Upper lobe of left lung (tissue), 6 donors: ENCODE measurements at regions not wholly inside any gene's neighbourhood (a gene's known extent, or its start where the extent isn't known, plus 50 kb on each side); places are given as distances from the start of the nearest gene placed in this dataset.

Experiments
- ATAC-seq, 2 donors: fragments of 200-7000 bp; cut with Tn5 transposase; one replicate each; pipeline ENCODE4 v1.9.1; 2022; ENCODE audit warnings: mild to moderate bottlenecking in 2 of 2, moderate library complexity in 2 of 2; ENCODE audit not compliant: low FRiP score in 2 of 2
- DNase-seq, 2 donors: peaks; one replicate each; pipeline ENCODE4 v3.0.0-alpha.2; 2019 to 2020
- H3K27ac ChIP-seq, 4 donors: fragments of 200-600 bp; sonication (generic); one replicate each; pipeline ENCODE4 v1.5.1; 2016 to 2019
- H3K27me3 ChIP-seq, 4 donors: fragments of 200-600 bp; sonication (generic); one replicate each; pipeline ENCODE4 v1.5.1; 2017 to 2019
- H3K36me3 ChIP-seq, 4 donors: fragments of 200-600 bp; sonication (generic); one replicate each; pipeline ENCODE4 v1.5.1; 2016 to 2019
- H3K4me1 ChIP-seq, 4 donors: fragments of 200-600 bp; sonication (generic); one replicate each; pipeline ENCODE4 v1.5.1; 2018 to 2019
- H3K4me3 ChIP-seq, 4 donors: fragments of 200-600 bp; sonication (generic); one replicate each; pipeline ENCODE4 v1.5.1; 2017 to 2019; ENCODE audit warnings: mild to moderate bottlenecking in 2 of 4, moderate library complexity in 1 of 4
- H3K9me3 ChIP-seq, 4 donors: fragments of 200-600 bp; sonication (generic); one replicate each; pipeline ENCODE4 v1.5.1; 2018 to 2019
- EP300 ChIP-seq, 4 donors: sonication (generic); formaldehyde crosslinking; IDR thresholded peaks; one replicate each; pipeline ENCODE4 v1.5.1; 2017; ENCODE audit warnings: antibody characterized with exemption in 4 of 4, control low read depth in 2 of 4
- POLR2A ChIP-seq, 4 donors: fragments of 450-650 bp; IDR thresholded peaks; one replicate each; pipeline ENCODE4 v1.5.1; 2016 to 2017; ENCODE audit warnings: antibody characterized with exemption in 4 of 4, mild to moderate bottlenecking in 2 of 4
- POLR2AphosphoS5 ChIP-seq, 2 donors: sonication (generic); formaldehyde crosslinking; IDR thresholded peaks; one replicate each; pipeline ENCODE4 v1.5.1; 2017; ENCODE audit warnings: antibody characterized with exemption in 2 of 2
- WGBS, 2 donors: methylation state at CpG; one replicate each; pipeline ENCODE4 v1.1.5; 2017 to 2018; 5-methylcytosine and 5-hydroxymethylcytosine counted together
- TF ChIP-seq, protein P1 (sequence below), 6 experiments: fragments of 450-650 bp in 4 of 6; fragments of 200-600 bp in 2 of 6; sonication (generic) in 2 of 6; IDR thresholded peaks; one replicate each; pipeline ENCODE4 v1.5.1; 2016 to 2019; ENCODE audit warnings: antibody characterized with exemption in 6 of 6
- donor health status: DM: no; HTN: no; CAD: no; lungs with moderate emphysema.
- donor health status: DM: no; HTN: yes; CAD: no; lungs with severe emphysema.

DNA sequence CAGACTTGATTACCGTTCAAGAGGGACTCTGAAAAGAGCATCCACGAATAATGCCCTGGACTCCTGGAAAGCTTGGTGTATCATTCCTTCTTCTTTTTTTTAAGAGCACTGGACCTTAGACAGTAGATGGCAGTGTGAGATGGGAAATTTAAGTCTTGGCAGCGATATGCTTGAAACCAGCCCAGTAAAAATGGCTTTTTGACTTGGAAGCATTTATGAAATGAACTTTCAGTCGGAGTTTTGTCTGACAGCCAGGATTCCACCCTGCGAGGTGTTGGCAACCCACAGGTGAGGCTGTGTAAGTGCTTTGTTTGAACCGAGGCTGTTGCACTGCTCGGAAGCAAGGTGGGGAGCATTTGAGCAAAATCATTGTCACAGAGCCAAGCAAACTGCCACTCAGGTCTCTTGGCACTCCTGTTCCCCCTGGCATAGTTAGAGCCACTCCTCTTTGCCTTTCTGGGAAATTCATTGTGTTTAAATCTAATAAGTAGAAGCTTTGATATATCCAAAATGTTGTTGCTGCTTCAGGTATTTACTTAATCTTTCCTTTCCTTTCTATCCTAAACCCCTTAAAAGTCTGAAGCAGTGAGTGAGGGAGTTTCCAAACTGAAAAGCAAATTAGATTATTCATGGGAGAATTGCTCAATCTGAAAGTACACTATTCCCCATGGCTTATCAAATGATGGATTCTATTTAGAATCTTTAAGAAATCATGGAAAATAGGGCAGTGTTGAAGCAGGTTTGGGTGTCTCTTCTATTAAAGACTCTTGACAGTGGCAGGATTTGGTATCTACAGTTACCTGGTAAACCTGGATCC lies 272.8 kb upstream of the SLC35B3 start:
- TF ChIP-seq POLR2AphosphoS5 (IDR thresholded peaks at IDR 0.05) (no peak), POLR2A (IDR thresholded peaks at IDR 0.05) (no peak), EP300 (IDR thresholded peaks at IDR 0.05) (no peak)
- TF ChIP-seq, protein P1, sequence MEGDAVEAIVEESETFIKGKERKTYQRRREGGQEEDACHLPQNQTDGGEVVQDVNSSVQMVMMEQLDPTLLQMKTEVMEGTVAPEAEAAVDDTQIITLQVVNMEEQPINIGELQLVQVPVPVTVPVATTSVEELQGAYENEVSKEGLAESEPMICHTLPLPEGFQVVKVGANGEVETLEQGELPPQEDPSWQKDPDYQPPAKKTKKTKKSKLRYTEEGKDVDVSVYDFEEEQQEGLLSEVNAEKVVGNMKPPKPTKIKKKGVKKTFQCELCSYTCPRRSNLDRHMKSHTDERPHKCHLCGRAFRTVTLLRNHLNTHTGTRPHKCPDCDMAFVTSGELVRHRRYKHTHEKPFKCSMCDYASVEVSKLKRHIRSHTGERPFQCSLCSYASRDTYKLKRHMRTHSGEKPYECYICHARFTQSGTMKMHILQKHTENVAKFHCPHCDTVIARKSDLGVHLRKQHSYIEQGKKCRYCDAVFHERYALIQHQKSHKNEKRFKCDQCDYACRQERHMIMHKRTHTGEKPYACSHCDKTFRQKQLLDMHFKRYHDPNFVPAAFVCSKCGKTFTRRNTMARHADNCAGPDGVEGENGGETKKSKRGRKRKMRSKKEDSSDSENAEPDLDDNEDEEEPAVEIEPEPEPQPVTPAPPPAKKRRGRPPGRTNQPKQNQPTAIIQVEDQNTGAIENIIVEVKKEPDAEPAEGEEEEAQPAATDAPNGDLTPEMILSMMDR (IDR thresholded peaks at IDR 0.05) = peak in 4 of 6 experiments; percentile 12 to 40 (median 32)
- H3K27ac ChIP-seq = peak overlapping the region in 3 of 4 donors; percentile 13 to 41 (median 16)

DNA sequence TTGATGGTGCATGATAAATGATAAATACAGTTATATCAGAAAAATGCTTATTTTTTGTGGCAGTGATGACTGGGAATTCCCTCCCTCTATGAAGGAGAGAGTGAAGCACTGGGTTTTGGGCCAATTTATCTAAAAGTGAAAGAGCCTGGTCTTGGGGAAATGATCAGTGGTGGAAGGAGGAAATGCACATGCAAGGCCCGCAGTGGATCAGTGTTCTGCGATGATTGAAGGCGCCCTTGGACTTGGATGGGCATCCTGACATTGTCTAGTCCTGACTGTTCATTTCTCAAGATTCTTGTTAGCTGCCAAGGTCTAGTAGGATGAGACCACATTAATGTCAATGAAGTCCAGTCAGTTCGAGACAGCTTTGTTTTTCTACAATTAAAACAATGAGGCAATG lies 272.0 kb upstream of the SLC35B3 start:
- Histone ChIP-seq H3K9me3 (no peaks in the 10 kb centered on the region), H3K27ac (no peak overlapping the region), H3K4me1 (peaks cover 0 to 7% (median 3%) of the 10 kb centered on the region in 4 donors), H3K36me3 (no peaks in the 10 kb centered on the region), H3K4me3 (no peak overlapping the region), H3K27me3 (no peaks in the 10 kb centered on the region)
- TF ChIP-seq, protein P1 (IDR thresholded peaks at IDR 0.05) = no peak
- TF ChIP-seq EP300 (IDR thresholded peaks at IDR 0.05) (no peak), POLR2A (IDR thresholded peaks at IDR 0.05) (no peak), POLR2AphosphoS5 (IDR thresholded peaks at IDR 0.05) (no peak)
- WGBS, 2 donors = 63 to 72% methylated on average over 4 of the region's 4 CpGs
- DNase-seq = no peak
- no peak for ATAC-seq

More for the DNA sequence above, 272.8 kb upstream of the SLC35B3 start:
- ATAC-seq (peak; percentile 42 to 77), DNase-seq (peak in 1 of 2 donors; percentile 61)
- no peaks in the 10 kb centered on the region for H3K36me3 ChIP-seq
- H3K27me3 ChIP-seq = no peaks in the 10 kb centered on the region
- peaks cover 0 to 7% (median 3%) of the 10 kb centered on the region in 4 donors for H3K4me1 ChIP-seq
- peak overlapping the region in 2 of 4 donors; percentile 35 to 36 for H3K4me3 ChIP-seq
- WGBS, 2 donors = 10 to 16% methylated on average over 7 of the region's 7 CpGs
- no peaks in the 10 kb centered on the region for H3K9me3 ChIP-seq

DNA sequence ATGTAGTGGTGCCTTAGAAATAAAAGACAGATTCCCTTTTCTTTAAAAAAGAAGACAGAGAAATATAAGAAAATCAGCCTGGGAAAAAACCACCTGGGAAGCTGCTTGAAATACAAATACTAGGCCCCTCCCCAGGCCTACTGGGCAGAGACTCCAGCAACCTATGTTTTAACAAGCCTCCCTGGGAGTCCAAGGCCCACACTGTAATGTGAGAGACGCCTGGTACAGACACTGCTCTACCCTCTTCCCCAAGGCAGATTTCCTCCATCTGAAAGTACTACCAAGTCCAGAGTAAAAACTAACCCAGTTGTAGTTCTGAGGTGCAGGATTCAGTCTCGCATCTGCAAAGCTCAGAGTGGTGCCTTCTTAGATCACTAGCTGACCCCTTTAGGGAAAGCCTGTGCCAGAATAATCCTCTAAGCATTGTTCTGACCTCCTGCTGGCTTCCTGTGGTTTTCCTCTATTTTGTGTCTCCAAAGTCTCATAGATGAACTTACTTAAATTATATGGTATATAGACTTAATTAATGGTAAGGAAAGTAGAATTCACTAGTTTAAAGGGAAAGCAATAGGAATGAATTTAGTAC lies 270.2 kb upstream of the SLC35B3 start:
- Histone ChIP-seq H3K4me3 (no peak overlapping the region), H3K27me3 (no peaks in the 10 kb centered on the region), H3K4me1 (peaks cover 0 to 7% (median 3%) of the 10 kb centered on the region in 4 donors), H3K9me3 (no peaks in the 10 kb centered on the region), H3K27ac (no peak overlapping the region), H3K36me3 (no peaks in the 10 kb centered on the region)
- no peak for TF ChIP-seq POLR2A (IDR thresholded peaks at IDR 0.05)
- TF ChIP-seq, protein P1 (IDR thresholded peaks at IDR 0.05) = no peak
- no peak for TF ChIP-seq POLR2AphosphoS5 (IDR thresholded peaks at IDR 0.05)
- no peak for TF ChIP-seq EP300 (IDR thresholded peaks at IDR 0.05)
- 0 to 35% methylated on average over 2 of the region's 2 CpGs for WGBS, 2 donors
- no peak for ATAC-seq
- DNase-seq = no peak

DNA sequence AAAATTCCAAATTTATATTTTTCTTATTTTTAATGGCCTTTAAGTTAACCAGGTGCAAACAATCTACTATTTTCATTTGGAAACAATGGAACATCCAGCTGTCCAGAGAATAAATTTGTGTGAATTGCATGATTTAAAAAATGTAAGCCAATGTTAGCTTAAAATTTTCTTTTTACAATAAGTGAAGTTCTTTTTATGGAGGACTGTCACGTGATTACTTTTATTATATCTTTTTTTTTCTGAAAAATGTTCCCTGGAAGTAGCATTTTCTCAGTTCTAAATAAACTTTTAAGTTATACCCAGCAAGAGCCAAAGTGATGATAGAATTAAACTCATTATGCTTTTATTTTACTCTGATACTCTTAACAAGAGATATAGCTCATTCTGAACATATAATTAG lies 267.7 kb upstream of the SLC35B3 start:
- ATAC-seq (no peak), DNase-seq (no peak)
- H3K9me3 ChIP-seq = no peaks in the 10 kb centered on the region
- H3K36me3 ChIP-seq = no peaks in the 10 kb centered on the region
- no peaks in the 10 kb centered on the region for H3K27me3 ChIP-seq
- 79 to 89% methylated on average over 1 of the region's 1 CpG for WGBS, 2 donors
- TF ChIP-seq POLR2AphosphoS5 (IDR thresholded peaks at IDR 0.05) (no peak), POLR2A (IDR thresholded peaks at IDR 0.05) (no peak), EP300 (IDR thresholded peaks at IDR 0.05) (no peak)
- TF ChIP-seq, protein P1 (IDR thresholded peaks at IDR 0.05) = no peak
- no peak overlapping the region for H3K4me3 ChIP-seq
- no peak overlapping the region for H3K27ac ChIP-seq
- peaks cover 0 to 3% (median 0%) of the 10 kb centered on the region in 4 donors for H3K4me1 ChIP-seq
